HUDEP-2 (cell line): ENCODE measurements at regions not wholly inside any gene's neighbourhood (a gene's known extent, or its start where the extent isn't known, plus 50 kb on each side); places are given as distances from the start of the nearest gene placed in this dataset.
"Not testable (repeated sequence)": the region's sequence is repeated elsewhere in the genome, so short reads cannot be mapped to it uniquely, and the experiment has no call there.

ENCODE experiments used
- DNase-seq, 76 experiments: peaks; one replicate each; lab custom pipeline; 2025; ENCODE audit not compliant: unreplicated experiment in 76 of 76; lab: John Stamatoyannopoulos, UW

GRCh38 chr2:189308056-189308790 lies 128.7 kb upstream of the COL5A2 start:
- no peak for DNase-seq

- DNase-seq, result peak in 10 of 76 experiments; percentile 1 to 36 (median 11)
Measured at GRCh38 chr2:189309331-189309730, 129.8 kb upstream of the COL5A2 start.

- no peak for DNase-seq
Measured at GRCh38 chr2:189312211-189312610, 129.1 kb upstream of the WDR75 start.

- DNase-seq, result no peak
Measured at GRCh38 chr2:189312643-189313042, 128.6 kb upstream of the WDR75 start.

- DNase-seq, result no peak
Measured at GRCh38 chr2:189318761-189319160, 122.5 kb upstream of the WDR75 start.

GRCh38 chr2:189319424-189319823 lies 121.8 kb upstream of the WDR75 start:
- not testable (repeated sequence) for DNase-seq

- no peak for DNase-seq
Measured at GRCh38 chr2:189327879-189328847, 113.1 kb upstream of the WDR75 start.

- no peak for DNase-seq
Measured at GRCh38 chr2:189328848-189329245, 112.4 kb upstream of the WDR75 start.

GRCh38 chr2:189336276-189336975 lies 104.8 kb upstream of the WDR75 start:
- no peak for DNase-seq

GRCh38 chr2:189337656-189338055 lies 103.6 kb upstream of the WDR75 start:
- no peak for DNase-seq

GRCh38 chr2:189338115-189338514 lies 103.2 kb upstream of the WDR75 start:
- no peak for DNase-seq

- DNase-seq, result no peak
Measured at GRCh38 chr2:189341077-189341476, 100.2 kb upstream of the WDR75 start.

GRCh38 chr2:189344043-189344442 lies 97.2 kb upstream of the WDR75 start:
- DNase-seq, result no peak

GRCh38 chr2:189347540-189347939 lies 93.7 kb upstream of the WDR75 start:
- peak in 47 of 76 experiments; percentile 3 to 81 (median 40) for DNase-seq

GRCh38 chr2:189348369-189348768 lies 92.9 kb upstream of the WDR75 start:
- no peak for DNase-seq

- DNase-seq, result no peak
Measured at GRCh38 chr2:189350540-189351209, 90.6 kb upstream of the WDR75 start.

GRCh38 chr2:189351933-189352332 lies 89.3 kb upstream of the WDR75 start:
- DNase-seq, result not testable (repeated sequence)

- not testable (repeated sequence) for DNase-seq
Measured at GRCh38 chr2:189357375-189357774, 83.9 kb upstream of the WDR75 start.

GRCh38 chr2:189360861-189361260 lies 80.4 kb upstream of the WDR75 start:
- no peak for DNase-seq

- no peak for DNase-seq
Measured at GRCh38 chr2:189362283-189362682, 79.0 kb upstream of the WDR75 start.
